Spleen (tissue), 7 donors: ENCODE measurements at regions not wholly inside any gene's neighbourhood (a gene's known extent, or its start where the extent isn't known, plus 50 kb on each side); places are given as distances from the start of the nearest gene placed in this dataset.

ENCODE experiments used
- POLR2A ChIP-seq, 3 donors: fragments of 450-650 bp; IDR thresholded peaks; one replicate each; pipeline ENCODE4 v1.5.1; 2017; ENCODE audit warnings: antibody characterized with exemption in 3 of 3, mild to moderate bottlenecking in 1 of 3
- TF ChIP-seq, protein P1 (sequence below), 11 experiments: fragments of 200-600 bp in 7 of 11; fragments of 450-650 bp in 4 of 11; sonication (generic) in 4 of 11; IDR thresholded peaks in 8 of 11; conservative IDR thresholded peaks in 3 of 11; 1 replicate in 7 of 11; 2 replicates in 4 of 11; pipeline versions ENCODE4 v1.4.0 to v1.8.0; 2016 to 2021; ENCODE audit warnings: antibody characterized with exemption in 11 of 11, inconsistent platforms in 4 of 11, mild to moderate bottlenecking in 1 of 11
- donor health status: DM: no; HTN: no; CAD: no; lungs with moderate emphysema.
- donor health status: DM: no; HTN: no; CAD: no.
- donor health status: DM: no; HTN: no; CAD: no.

DNA sequence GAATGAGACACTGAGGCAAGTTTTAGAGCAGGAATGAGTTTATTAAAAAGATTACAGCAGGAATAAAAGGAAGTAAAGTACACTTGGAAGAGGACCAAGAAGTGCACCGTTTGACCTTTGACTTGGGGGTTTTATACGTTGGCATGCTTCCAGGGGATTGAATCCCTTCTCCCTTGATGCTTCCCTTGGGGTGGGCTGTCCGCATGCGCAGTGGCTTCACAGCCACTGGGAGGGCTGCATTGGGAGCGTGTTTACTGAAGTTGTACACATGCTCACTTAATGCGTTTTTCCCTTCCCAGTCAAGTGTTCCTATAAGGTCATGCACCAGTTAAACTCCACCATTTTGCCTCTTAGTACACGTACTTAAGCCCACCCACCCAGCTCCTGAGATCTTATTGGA, 72.4 kb upstream of the MARK1 start:
- TF ChIP-seq, protein P1, sequence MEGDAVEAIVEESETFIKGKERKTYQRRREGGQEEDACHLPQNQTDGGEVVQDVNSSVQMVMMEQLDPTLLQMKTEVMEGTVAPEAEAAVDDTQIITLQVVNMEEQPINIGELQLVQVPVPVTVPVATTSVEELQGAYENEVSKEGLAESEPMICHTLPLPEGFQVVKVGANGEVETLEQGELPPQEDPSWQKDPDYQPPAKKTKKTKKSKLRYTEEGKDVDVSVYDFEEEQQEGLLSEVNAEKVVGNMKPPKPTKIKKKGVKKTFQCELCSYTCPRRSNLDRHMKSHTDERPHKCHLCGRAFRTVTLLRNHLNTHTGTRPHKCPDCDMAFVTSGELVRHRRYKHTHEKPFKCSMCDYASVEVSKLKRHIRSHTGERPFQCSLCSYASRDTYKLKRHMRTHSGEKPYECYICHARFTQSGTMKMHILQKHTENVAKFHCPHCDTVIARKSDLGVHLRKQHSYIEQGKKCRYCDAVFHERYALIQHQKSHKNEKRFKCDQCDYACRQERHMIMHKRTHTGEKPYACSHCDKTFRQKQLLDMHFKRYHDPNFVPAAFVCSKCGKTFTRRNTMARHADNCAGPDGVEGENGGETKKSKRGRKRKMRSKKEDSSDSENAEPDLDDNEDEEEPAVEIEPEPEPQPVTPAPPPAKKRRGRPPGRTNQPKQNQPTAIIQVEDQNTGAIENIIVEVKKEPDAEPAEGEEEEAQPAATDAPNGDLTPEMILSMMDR (IDR thresholded peaks at IDR 0.05 in 8 of 11, conservative IDR thresholded peaks at IDR 0.05 in 3 of 11), result no peak
- TF ChIP-seq POLR2A (IDR thresholded peaks at IDR 0.05), result no peak
